ENCODE measurements at regions not wholly inside any gene's neighbourhood (a gene's known extent, or its start where the extent isn't known, plus 50 kb on each side); places are given as distances from the start of the nearest gene placed in this dataset.

DNA sequence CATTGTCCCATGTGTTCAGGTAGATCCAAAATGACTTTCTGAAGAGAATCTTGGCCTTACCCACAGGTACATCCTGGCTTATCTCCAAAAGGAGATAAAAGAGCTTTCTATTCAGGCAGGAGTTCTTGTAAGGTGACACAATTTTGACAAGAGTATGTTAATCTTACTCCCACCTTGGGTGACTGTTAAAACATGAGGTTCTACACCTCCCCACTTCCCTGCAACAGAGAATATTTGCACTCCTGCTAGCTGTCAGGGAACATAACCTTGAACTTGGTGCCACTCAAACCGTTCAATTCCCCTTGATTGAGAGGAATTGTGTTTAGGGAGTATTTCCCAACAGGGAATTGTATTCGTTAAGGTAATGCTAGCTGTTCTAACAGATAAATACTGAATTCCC, 372.5 kb upstream of the KLHL29 start:
- CTCF ChIA-PET, result no interaction called here
- Histone ChIP-seq H3K4me3 (replicated peaks in 1 of 2; ENCODE audit: low read depth in 1 of 2, low read length in 2 of 2) (no peak overlapping the region), H3K9ac (ENCODE audit: low read length) (no peak overlapping the region), H3K4me1 (ENCODE audit: control insufficient read depth in 1 of 2, insufficient read depth in 2 of 2, low read length in 2 of 2) (no peaks in the 10 kb centered on the region), H3K79me2 (ENCODE audit: insufficient read depth, low read length) (no peaks in the 10 kb centered on the region), H3K27me3 (ENCODE audit: insufficient read depth, low read length) (peaks cover 3% of the 10 kb centered on the region; the same call in 1 of the 2 replicates), H4K20me1 (ENCODE audit: insufficient read depth) (no peaks in the 10 kb centered on the region), H3K9me2 (ENCODE audit: insufficient read depth) (no peaks in the 10 kb centered on the region), H3K27ac (ENCODE audit: low read depth, low read length) (no peak overlapping the region), H3K4me2 (ENCODE audit: low read length) (no peak overlapping the region), H2AFZ (ENCODE audit: low read depth, low read length, poor library complexity, severe bottlenecking) (no peak overlapping the region), H3K9me3 (ENCODE audit: control insufficient read depth in 1 of 2, insufficient read depth in 1 of 2, low read depth in 1 of 2, low read length in 2 of 2) (no peaks in the 10 kb centered on the region), H3K36me3 (ENCODE audit: control insufficient read depth in 1 of 2, insufficient read depth in 2 of 2, low read length in 2 of 2) (no peaks in the 10 kb centered on the region)
- RAD21 ChIA-PET (ENCODE audit: low non-redundant PET in 1 of 2, low total read pairs in 2 of 2, uncharacterized antibody in 2 of 2, unreplicated experiment in 2 of 2), result no interaction called here
- intact Hi-C loops (cut with micrococcal nuclease), result no loop called here
- POLR2A ChIA-PET, result no interaction called here
- BruUV-seq (replicated peaks), result no TSS peak
- ATAC-seq (no peak), DNase-seq (ENCODE audit: low read depth, low spot score) (no peak)
- TF ChIP-seq, protein P1, sequence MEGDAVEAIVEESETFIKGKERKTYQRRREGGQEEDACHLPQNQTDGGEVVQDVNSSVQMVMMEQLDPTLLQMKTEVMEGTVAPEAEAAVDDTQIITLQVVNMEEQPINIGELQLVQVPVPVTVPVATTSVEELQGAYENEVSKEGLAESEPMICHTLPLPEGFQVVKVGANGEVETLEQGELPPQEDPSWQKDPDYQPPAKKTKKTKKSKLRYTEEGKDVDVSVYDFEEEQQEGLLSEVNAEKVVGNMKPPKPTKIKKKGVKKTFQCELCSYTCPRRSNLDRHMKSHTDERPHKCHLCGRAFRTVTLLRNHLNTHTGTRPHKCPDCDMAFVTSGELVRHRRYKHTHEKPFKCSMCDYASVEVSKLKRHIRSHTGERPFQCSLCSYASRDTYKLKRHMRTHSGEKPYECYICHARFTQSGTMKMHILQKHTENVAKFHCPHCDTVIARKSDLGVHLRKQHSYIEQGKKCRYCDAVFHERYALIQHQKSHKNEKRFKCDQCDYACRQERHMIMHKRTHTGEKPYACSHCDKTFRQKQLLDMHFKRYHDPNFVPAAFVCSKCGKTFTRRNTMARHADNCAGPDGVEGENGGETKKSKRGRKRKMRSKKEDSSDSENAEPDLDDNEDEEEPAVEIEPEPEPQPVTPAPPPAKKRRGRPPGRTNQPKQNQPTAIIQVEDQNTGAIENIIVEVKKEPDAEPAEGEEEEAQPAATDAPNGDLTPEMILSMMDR (IDR thresholded peaks at IDR 0.05 in 2 of 3, conservative IDR thresholded peaks at IDR 0.05 in 1 of 3; ENCODE audit: borderline replicate concordance in 1 of 3, insufficient read depth in 1 of 3, low read depth in 2 of 3, low read length in 2 of 3), result no peak
- TF ChIP-seq SRF (IDR thresholded peaks at IDR 0.05; ENCODE audit: low read depth) (no peak), EZH2phosphoT487 (IDR thresholded peaks at IDR 0.05; ENCODE audit: borderline replicate concordance) (no peak), EGR1 (IDR thresholded peaks at IDR 0.05; ENCODE audit: low read depth) (no peak), JUND (IDR thresholded peaks at IDR 0.05) (no peak), SP1 (IDR thresholded peaks at IDR 0.05; ENCODE audit: low read depth) (no peak), FOSL1 (IDR thresholded peaks at IDR 0.05; ENCODE audit: low read depth) (no peak), POLR2A (IDR thresholded peaks at IDR 0.05; ENCODE audit: borderline replicate concordance, extremely low read depth, insufficient read depth, insufficient read length) (no peak), ZFX (IDR thresholded peaks at IDR 0.05) (no peak), ZNF274 (IDR thresholded peaks at IDR 0.05; ENCODE audit: low read depth, low read length) (no peak), CBX3 (IDR thresholded peaks at IDR 0.05; ENCODE audit: low read depth) (no peak), ELF1 (IDR thresholded peaks at IDR 0.05; ENCODE audit: borderline replicate concordance, low read depth) (no peak), EZH2 (IDR thresholded peaks at IDR 0.05) (no peak), SIN3A (IDR thresholded peaks at IDR 0.05; ENCODE audit: low read depth) (no peak), POLR2AphosphoS5 (IDR thresholded peaks at IDR 0.05; ENCODE audit: low read depth, low read length) (no peak)
- TF ChIP-seq, protein P2, sequence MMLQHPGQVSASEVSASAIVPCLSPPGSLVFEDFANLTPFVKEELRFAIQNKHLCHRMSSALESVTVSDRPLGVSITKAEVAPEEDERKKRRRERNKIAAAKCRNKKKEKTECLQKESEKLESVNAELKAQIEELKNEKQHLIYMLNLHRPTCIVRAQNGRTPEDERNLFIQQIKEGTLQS (IDR thresholded peaks at IDR 0.05), result no peak
- TF ChIP-seq, protein P3, sequence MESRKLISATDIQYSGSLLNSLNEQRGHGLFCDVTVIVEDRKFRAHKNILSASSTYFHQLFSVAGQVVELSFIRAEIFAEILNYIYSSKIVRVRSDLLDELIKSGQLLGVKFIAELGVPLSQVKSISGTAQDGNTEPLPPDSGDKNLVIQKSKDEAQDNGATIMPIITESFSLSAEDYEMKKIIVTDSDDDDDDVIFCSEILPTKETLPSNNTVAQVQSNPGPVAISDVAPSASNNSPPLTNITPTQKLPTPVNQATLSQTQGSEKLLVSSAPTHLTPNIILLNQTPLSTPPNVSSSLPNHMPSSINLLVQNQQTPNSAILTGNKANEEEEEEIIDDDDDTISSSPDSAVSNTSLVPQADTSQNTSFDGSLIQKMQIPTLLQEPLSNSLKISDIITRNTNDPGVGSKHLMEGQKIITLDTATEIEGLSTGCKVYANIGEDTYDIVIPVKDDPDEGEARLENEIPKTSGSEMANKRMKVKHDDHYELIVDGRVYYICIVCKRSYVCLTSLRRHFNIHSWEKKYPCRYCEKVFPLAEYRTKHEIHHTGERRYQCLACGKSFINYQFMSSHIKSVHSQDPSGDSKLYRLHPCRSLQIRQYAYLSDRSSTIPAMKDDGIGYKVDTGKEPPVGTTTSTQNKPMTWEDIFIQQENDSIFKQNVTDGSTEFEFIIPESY (IDR thresholded peaks at IDR 0.05; ENCODE audit: extremely low read depth, insufficient replicate concordance, low read length), result no peak
- TF ChIP-seq, protein P4, sequence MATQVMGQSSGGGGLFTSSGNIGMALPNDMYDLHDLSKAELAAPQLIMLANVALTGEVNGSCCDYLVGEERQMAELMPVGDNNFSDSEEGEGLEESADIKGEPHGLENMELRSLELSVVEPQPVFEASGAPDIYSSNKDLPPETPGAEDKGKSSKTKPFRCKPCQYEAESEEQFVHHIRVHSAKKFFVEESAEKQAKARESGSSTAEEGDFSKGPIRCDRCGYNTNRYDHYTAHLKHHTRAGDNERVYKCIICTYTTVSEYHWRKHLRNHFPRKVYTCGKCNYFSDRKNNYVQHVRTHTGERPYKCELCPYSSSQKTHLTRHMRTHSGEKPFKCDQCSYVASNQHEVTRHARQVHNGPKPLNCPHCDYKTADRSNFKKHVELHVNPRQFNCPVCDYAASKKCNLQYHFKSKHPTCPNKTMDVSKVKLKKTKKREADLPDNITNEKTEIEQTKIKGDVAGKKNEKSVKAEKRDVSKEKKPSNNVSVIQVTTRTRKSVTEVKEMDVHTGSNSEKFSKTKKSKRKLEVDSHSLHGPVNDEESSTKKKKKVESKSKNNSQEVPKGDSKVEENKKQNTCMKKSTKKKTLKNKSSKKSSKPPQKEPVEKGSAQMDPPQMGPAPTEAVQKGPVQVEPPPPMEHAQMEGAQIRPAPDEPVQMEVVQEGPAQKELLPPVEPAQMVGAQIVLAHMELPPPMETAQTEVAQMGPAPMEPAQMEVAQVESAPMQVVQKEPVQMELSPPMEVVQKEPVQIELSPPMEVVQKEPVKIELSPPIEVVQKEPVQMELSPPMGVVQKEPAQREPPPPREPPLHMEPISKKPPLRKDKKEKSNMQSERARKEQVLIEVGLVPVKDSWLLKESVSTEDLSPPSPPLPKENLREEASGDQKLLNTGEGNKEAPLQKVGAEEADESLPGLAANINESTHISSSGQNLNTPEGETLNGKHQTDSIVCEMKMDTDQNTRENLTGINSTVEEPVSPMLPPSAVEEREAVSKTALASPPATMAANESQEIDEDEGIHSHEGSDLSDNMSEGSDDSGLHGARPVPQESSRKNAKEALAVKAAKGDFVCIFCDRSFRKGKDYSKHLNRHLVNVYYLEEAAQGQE (IDR thresholded peaks at IDR 0.05; ENCODE audit: low read depth), result no peak
- TF ChIP-seq, protein P5, sequence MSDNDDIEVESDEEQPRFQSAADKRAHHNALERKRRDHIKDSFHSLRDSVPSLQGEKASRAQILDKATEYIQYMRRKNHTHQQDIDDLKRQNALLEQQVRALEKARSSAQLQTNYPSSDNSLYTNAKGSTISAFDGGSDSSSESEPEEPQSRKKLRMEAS (IDR thresholded peaks at IDR 0.05), result no peak
